ENCODE measurements at regions not wholly inside any gene's neighbourhood (a gene's known extent, or its start where the extent isn't known, plus 50 kb on each side); places are given as distances from the start of the nearest gene placed in this dataset.

- no peaks in the 10 kb centered on the region for H3K27me3 ChIP-seq (ENCODE audit: control insufficient read depth, insufficient read depth, low read length)
- H3K36me3 ChIP-seq (ENCODE audit: control insufficient read depth, insufficient read depth, low read length): no peaks in the 10 kb centered on the region
- H3K4me3 ChIP-seq (ENCODE audit: low read depth, low read length): no peak overlapping the region
- no peak for TF ChIP-seq CTCF (IDR thresholded peaks at IDR 0.05; ENCODE audit: insufficient read depth, low read length, poor library complexity, severe bottlenecking)
- no peak for DNase-seq (ENCODE audit: low read depth)
These were observed 146.1 kb upstream of the TBL1X start for GRCh38 chrX:9318766-9319165.

GRCh38 chrX:9320940-9321339, 143.9 kb upstream of the TBL1X start:
- no peak for TF ChIP-seq CTCF (IDR thresholded peaks at IDR 0.05; ENCODE audit: insufficient read depth, low read length, poor library complexity, severe bottlenecking)
- no peaks in the 10 kb centered on the region for H3K36me3 ChIP-seq (ENCODE audit: control insufficient read depth, insufficient read depth, low read length)
- H3K27me3 ChIP-seq (ENCODE audit: control insufficient read depth, insufficient read depth, low read length): no peaks in the 10 kb centered on the region
- DNase-seq (ENCODE audit: low read depth): no peak
- no peak overlapping the region for H3K4me3 ChIP-seq (ENCODE audit: low read depth, low read length)

- no peaks in the 10 kb centered on the region for H3K27me3 ChIP-seq (ENCODE audit: control insufficient read depth, insufficient read depth, low read length)
- no peak for TF ChIP-seq CTCF (IDR thresholded peaks at IDR 0.05; ENCODE audit: insufficient read depth, low read length, poor library complexity, severe bottlenecking)
These were observed 140.2 kb upstream of the TBL1X start for GRCh38 chrX:9324676-9325075.

GRCh38 chrX:9326369-9326768, 138.5 kb upstream of the TBL1X start:
- TF ChIP-seq CTCF (IDR thresholded peaks at IDR 0.05; ENCODE audit: insufficient read depth, low read length, poor library complexity, severe bottlenecking): no peak
- Histone ChIP-seq H3K36me3 (ENCODE audit: control insufficient read depth, insufficient read depth, low read length) (no peaks in the 10 kb centered on the region), H3K27me3 (ENCODE audit: control insufficient read depth, insufficient read depth, low read length) (no peaks in the 10 kb centered on the region), H3K4me3 (ENCODE audit: low read depth, low read length) (no peak overlapping the region)
- no peak for DNase-seq (ENCODE audit: low read depth)

More at GRCh38 chrX:9324676-9325075, 140.2 kb upstream of the TBL1X start:
- no peaks in the 10 kb centered on the region for H3K36me3 ChIP-seq (ENCODE audit: control insufficient read depth, insufficient read depth, low read length)
- no peak for DNase-seq (ENCODE audit: low read depth)
- H3K4me3 ChIP-seq (ENCODE audit: low read depth, low read length): no peak overlapping the region

- TF ChIP-seq CTCF (IDR thresholded peaks at IDR 0.05; ENCODE audit: insufficient read depth, low read length, poor library complexity, severe bottlenecking): no peak
- H3K27me3 ChIP-seq (ENCODE audit: control insufficient read depth, insufficient read depth, low read length): no peaks in the 10 kb centered on the region
- no peaks in the 10 kb centered on the region for H3K36me3 ChIP-seq (ENCODE audit: control insufficient read depth, insufficient read depth, low read length)
- no peak for DNase-seq (ENCODE audit: low read depth)
- no peak overlapping the region for H3K4me3 ChIP-seq (ENCODE audit: low read depth, low read length)
These were observed 137.6 kb upstream of the TBL1X start for GRCh38 chrX:9327086-9327746.

GRCh38 chrX:9327747-9328145, 137.1 kb upstream of the TBL1X start:
- no peak for TF ChIP-seq CTCF (IDR thresholded peaks at IDR 0.05; ENCODE audit: insufficient read depth, low read length, poor library complexity, severe bottlenecking)
- DNase-seq (ENCODE audit: low read depth): no peak
- no peak overlapping the region for H3K4me3 ChIP-seq (ENCODE audit: low read depth, low read length)
- no peaks in the 10 kb centered on the region for H3K36me3 ChIP-seq (ENCODE audit: control insufficient read depth, insufficient read depth, low read length)
- H3K27me3 ChIP-seq (ENCODE audit: control insufficient read depth, insufficient read depth, low read length): no peaks in the 10 kb centered on the region
